Karpas-422 (cell line): ENCODE measurements at regions not wholly inside any gene's neighbourhood (a gene's known extent, or its start where the extent isn't known, plus 50 kb on each side); places are given as distances from the start of the nearest gene placed in this dataset.

ENCODE experiments used
- DNase-seq: peaks from one replicate; pipeline ENCODE4 v3.0.0-alpha.2; 2015
- H2AFZ ChIP-seq: fragments of 200-600 bp; sonication (generic); 2 replicates; pipeline ENCODE4 v1.6.1; 2014; ENCODE audit warnings: antibody characterized with exemption, low read length, mixed read lengths
- H3K27ac ChIP-seq: fragments of 200-600 bp; sonication (generic); 2 replicates; pipeline ENCODE4 v1.5.1; 2014; ENCODE audit warnings: mild to moderate bottlenecking, low read length, moderate library complexity
- H3K27me3 ChIP-seq: fragments of 200-600 bp; sonication (generic); 2 replicates; pipeline ENCODE4 v1.6.1; 2014; ENCODE audit warnings: low read length, mixed read lengths
- H3K36me3 ChIP-seq: fragments of 200-600 bp; sonication (generic); 2 replicates; pipeline ENCODE4 v1.6.1; 2014; ENCODE audit warnings: low read length, mixed read lengths; ENCODE audit not compliant: insufficient read depth
- H3K4me1 ChIP-seq: fragments of 200-600 bp; sonication (generic); 2 replicates; pipeline ENCODE4 v1.6.1; 2014; ENCODE audit warnings: mild to moderate bottlenecking, low read length, mixed read lengths
- H3K4me2 ChIP-seq: fragments of 200-600 bp; sonication (generic); 2 replicates; pipeline ENCODE4 v1.6.1; 2014; ENCODE audit warnings: low read length, low read depth, mild to moderate bottlenecking; ENCODE audit not compliant: poor library complexity, severe bottlenecking
- H3K4me3 ChIP-seq: fragments of 200-600 bp; sonication (generic); 2 replicates; pipeline ENCODE4 v1.5.1; 2014; ENCODE audit warnings: mild to moderate bottlenecking, antibody characterized with exemption, low read length, mixed read lengths
- H3K79me2 ChIP-seq: fragments of 200-600 bp; sonication (generic); 2 replicates; pipeline ENCODE4 v1.6.1; 2014; ENCODE audit warnings: mild to moderate bottlenecking, low read length, mixed read lengths
- H3K9ac ChIP-seq: fragments of 200-600 bp; sonication (generic); 2 replicates; pipeline ENCODE4 v1.6.0; 2014; ENCODE audit warnings: low read length
- H3K9me2 ChIP-seq: fragments of 200-600 bp; sonication (generic), shearing (Covaris generic); replicated peaks from 2 replicates; pipeline ENCODE4 v1.6.0; 2014; ENCODE audit warnings: mild to moderate bottlenecking, low read length, moderate library complexity; ENCODE audit not compliant: insufficient read depth
- H3K9me3 ChIP-seq: fragments of 300-700, 200-600 bp; sonication (generic); 2 replicates; pipeline ENCODE4 v1.6.1; 2014; ENCODE audit warnings: low read length, mixed read lengths
- H4K20me1 ChIP-seq: fragments of 200-600 bp; sonication (generic); 2 replicates; pipeline ENCODE4 v1.6.1; 2014; ENCODE audit warnings: mild to moderate bottlenecking, antibody characterized with exemption, low read length, low read depth; ENCODE audit not compliant: insufficient read depth

DNA sequence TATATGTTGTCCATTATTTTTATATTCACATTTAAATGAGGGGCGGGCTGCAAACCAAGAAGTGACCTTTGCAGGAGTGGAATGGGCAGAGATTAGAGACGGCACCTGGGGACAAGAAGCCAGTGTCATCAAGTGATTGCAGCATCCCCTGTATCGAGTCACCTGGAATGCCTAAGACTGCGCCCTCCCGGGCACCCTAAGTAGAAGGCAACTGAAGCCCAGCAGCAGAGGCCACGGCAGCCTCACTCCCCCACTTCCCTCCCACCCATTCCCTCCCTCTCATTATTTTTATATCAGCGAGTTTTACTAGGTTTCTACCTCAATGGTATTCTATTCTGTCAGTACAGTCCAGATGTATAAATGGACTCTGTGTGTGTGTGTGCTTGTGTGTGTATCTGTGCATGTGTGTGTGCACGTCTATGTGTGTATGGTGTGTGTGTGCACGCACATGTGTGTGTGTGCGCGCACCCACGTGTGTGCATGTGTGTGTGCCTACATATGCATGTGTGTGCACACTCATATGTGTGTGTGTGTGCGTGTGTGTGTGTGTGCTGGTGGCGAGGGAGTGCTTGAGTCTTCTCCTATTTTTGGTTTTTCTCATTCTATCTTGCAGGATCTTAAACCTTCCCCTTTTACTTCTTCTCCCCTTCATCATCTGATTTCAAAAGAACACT lies 106.8 kb upstream of the SLC66A3 start:
- no peak overlapping the region for H3K4me2 ChIP-seq
- H3K9me2 ChIP-seq = no peaks in the 10 kb centered on the region
- no peaks in the 10 kb centered on the region for H3K36me3 ChIP-seq
- peaks cover 4% of the 10 kb centered on the region; the same call in 1 of the 2 replicates for H3K27me3 ChIP-seq
- DNase-seq = no peak
- no peak overlapping the region for H3K9ac ChIP-seq
- no peaks in the 10 kb centered on the region for H3K4me1 ChIP-seq
- H3K4me3 ChIP-seq = no peak overlapping the region
- no peaks in the 10 kb centered on the region for H3K79me2 ChIP-seq
- H3K27ac ChIP-seq = no peak overlapping the region
- H3K9me3 ChIP-seq = no peaks in the 10 kb centered on the region
- H2AFZ ChIP-seq = no peak overlapping the region
- no peaks in the 10 kb centered on the region for H4K20me1 ChIP-seq

DNA sequence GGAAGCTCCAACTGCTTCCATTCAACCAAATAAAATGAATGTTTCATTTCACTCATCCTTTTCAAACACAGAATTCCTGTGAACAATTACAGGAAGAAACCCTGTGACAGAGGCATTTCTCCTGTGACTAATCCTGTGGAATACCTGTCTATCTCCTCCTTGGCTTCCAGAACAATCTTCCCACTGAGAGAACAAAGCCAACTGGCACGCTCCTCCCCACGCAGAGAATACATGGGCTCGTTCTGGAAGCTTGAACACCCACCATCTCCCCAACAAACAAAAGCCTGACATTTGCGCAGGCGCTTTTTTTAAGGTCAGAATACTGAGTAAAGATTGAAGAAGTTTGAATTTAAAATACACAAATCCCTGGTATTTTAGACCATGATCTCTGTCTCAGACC lies 104.7 kb upstream of the SLC66A3 start:
- H3K9me3 ChIP-seq = no peaks in the 10 kb centered on the region
- no peak overlapping the region for H3K9ac ChIP-seq
- DNase-seq = no peak
- no peaks in the 10 kb centered on the region for H3K4me1 ChIP-seq
- H3K79me2 ChIP-seq = no peaks in the 10 kb centered on the region
- no peak overlapping the region for H3K4me3 ChIP-seq
- no peaks in the 10 kb centered on the region for H3K9me2 ChIP-seq
- H3K27ac ChIP-seq = no peak overlapping the region
- no peak overlapping the region for H3K4me2 ChIP-seq
- no peaks in the 10 kb centered on the region for H4K20me1 ChIP-seq
- peaks cover 3% of the 10 kb centered on the region; the same call in 1 of the 2 replicates for H3K27me3 ChIP-seq
- H2AFZ ChIP-seq = no peak overlapping the region
- no peaks in the 10 kb centered on the region for H3K36me3 ChIP-seq

- no peak overlapping the region for H3K9ac ChIP-seq
- no peaks in the 10 kb centered on the region for H3K79me2 ChIP-seq
- no peaks in the 10 kb centered on the region for H3K36me3 ChIP-seq
- H2AFZ ChIP-seq = no peak overlapping the region
- H3K9me3 ChIP-seq = no peaks in the 10 kb centered on the region
- H3K27me3 ChIP-seq = no peaks in the 10 kb centered on the region
- H3K27ac ChIP-seq = no peak overlapping the region
- no peaks in the 10 kb centered on the region for H3K4me1 ChIP-seq
- H4K20me1 ChIP-seq = no peaks in the 10 kb centered on the region
- H3K9me2 ChIP-seq = no peaks in the 10 kb centered on the region
- DNase-seq = no peak
- H3K4me2 ChIP-seq = no peak overlapping the region
- H3K4me3 ChIP-seq = no peak overlapping the region
Observed at GRCh38 chr2:11051280-11051679, 104.0 kb upstream of the SLC66A3 start.

GRCh38 chr2:11053546-11053945 lies 101.7 kb upstream of the SLC66A3 start:
- no peak for DNase-seq
- no peaks in the 10 kb centered on the region for H3K9me2 ChIP-seq
- H3K79me2 ChIP-seq = no peaks in the 10 kb centered on the region
- no peaks in the 10 kb centered on the region for H3K36me3 ChIP-seq
- no peak overlapping the region for H2AFZ ChIP-seq
- H3K9me3 ChIP-seq = no peaks in the 10 kb centered on the region
- H3K4me1 ChIP-seq = no peaks in the 10 kb centered on the region
- no peaks in the 10 kb centered on the region for H3K27me3 ChIP-seq
- no peaks in the 10 kb centered on the region for H4K20me1 ChIP-seq
- H3K9ac ChIP-seq = no peak overlapping the region
- no peak overlapping the region for H3K4me2 ChIP-seq
- H3K27ac ChIP-seq = no peak overlapping the region
- H3K4me3 ChIP-seq = no peak overlapping the region

- Histone ChIP-seq H3K79me2 (no peaks in the 10 kb centered on the region), H3K4me1 (no peaks in the 10 kb centered on the region), H4K20me1 (no peaks in the 10 kb centered on the region), H3K9me2 (no peaks in the 10 kb centered on the region), H2AFZ (no peak overlapping the region), H3K27me3 (no peaks in the 10 kb centered on the region), H3K4me2 (no peak overlapping the region), H3K27ac (no peak overlapping the region), H3K9me3 (no peaks in the 10 kb centered on the region), H3K36me3 (no peaks in the 10 kb centered on the region), H3K4me3 (no peak overlapping the region), H3K9ac (no peak overlapping the region)
- no peak for DNase-seq
Observed at GRCh38 chr2:11054783-11055678, 100.2 kb upstream of the SLC66A3 start.

- Histone ChIP-seq H3K4me2 (no peak overlapping the region), H3K4me3 (no peak overlapping the region), H3K9me3 (peaks cover 4% of the 10 kb centered on the region), H3K27ac (no peak overlapping the region), H3K27me3 (no peaks in the 10 kb centered on the region), H3K4me1 (no peaks in the 10 kb centered on the region), H3K9ac (no peak overlapping the region), H3K79me2 (no peaks in the 10 kb centered on the region), H2AFZ (no peak overlapping the region), H4K20me1 (no peaks in the 10 kb centered on the region), H3K36me3 (no peaks in the 10 kb centered on the region), H3K9me2 (no peaks in the 10 kb centered on the region)
- no peak for DNase-seq
Observed at GRCh38 chr2:11055679-11056215, 99.5 kb upstream of the SLC66A3 start.

- Histone ChIP-seq H3K9ac (no peak overlapping the region), H3K9me3 (peaks cover 12% of the 10 kb centered on the region), H3K27me3 (no peaks in the 10 kb centered on the region), H3K79me2 (no peaks in the 10 kb centered on the region), H2AFZ (no peak overlapping the region), H3K4me1 (no peaks in the 10 kb centered on the region), H3K36me3 (no peaks in the 10 kb centered on the region), H3K27ac (no peak overlapping the region), H4K20me1 (no peaks in the 10 kb centered on the region), H3K4me2 (no peak overlapping the region), H3K9me2 (no peaks in the 10 kb centered on the region), H3K4me3 (no peak overlapping the region)
- DNase-seq = no peak
Observed at GRCh38 chr2:11056614-11057013, 98.7 kb upstream of the SLC66A3 start.

- H3K27ac ChIP-seq = no peak overlapping the region
- no peaks in the 10 kb centered on the region for H3K27me3 ChIP-seq
- no peaks in the 10 kb centered on the region for H3K9me2 ChIP-seq
- H3K9ac ChIP-seq = no peak overlapping the region
- no peak overlapping the region for H3K4me3 ChIP-seq
- H3K79me2 ChIP-seq = no peaks in the 10 kb centered on the region
- H3K4me1 ChIP-seq = no peaks in the 10 kb centered on the region
- no peak overlapping the region for H3K4me2 ChIP-seq
- H2AFZ ChIP-seq = no peak overlapping the region
- no peaks in the 10 kb centered on the region for H3K36me3 ChIP-seq
- DNase-seq = no peak
- no peaks in the 10 kb centered on the region for H4K20me1 ChIP-seq
- H3K9me3 ChIP-seq = peaks cover 12% of the 10 kb centered on the region
Observed at GRCh38 chr2:11057031-11057430, 98.2 kb upstream of the SLC66A3 start.
